ENCODE measurements at regions not wholly inside any gene's neighbourhood (a gene's known extent, or its start where the extent isn't known, plus 50 kb on each side); places are given as distances from the start of the nearest gene placed in this dataset.

GRCh38 chr15:48017747-48018146 lies 103.0 kb upstream of the SLC24A5 start:
- Histone ChIP-seq H3K9me2 (replicated peaks; ENCODE audit: insufficient read depth, low read length) (no peaks in the 10 kb centered on the region), H3K27ac (ENCODE audit: low read length) (no peak overlapping the region), H3K9ac (ENCODE audit: low read length) (no peak overlapping the region), H4K20me1 (ENCODE audit: insufficient read depth, low read length) (no peaks in the 10 kb centered on the region), H3K79me2 (ENCODE audit: low read length) (no peaks in the 10 kb centered on the region), H3K27me3 (replicated peaks; ENCODE audit: insufficient read depth, low read length) (no peaks in the 10 kb centered on the region), H3K36me3 (replicated peaks; ENCODE audit: insufficient read depth, low read length) (no peaks in the 10 kb centered on the region), H2AFZ (ENCODE audit: low read length) (no peak overlapping the region), H3K4me1 (ENCODE audit: low read length) (no peaks in the 10 kb centered on the region), H3K4me3 (ENCODE audit: low read length) (no peak overlapping the region), H3K9me3 (replicated peaks; ENCODE audit: insufficient read depth, low read length) (no peaks in the 10 kb centered on the region), H3K4me2 (ENCODE audit: low read depth, low read length) (no peak overlapping the region), H3F3A (ENCODE audit: insufficient read depth, low read length) (no peaks in the 10 kb centered on the region)
- TF ChIP-seq EZH2phosphoT487 (IDR thresholded peaks at IDR 0.05; ENCODE audit: low read length), result no peak
- TF ChIP-seq CTCF (IDR thresholded peaks at IDR 0.05; ENCODE audit: low read length), result no peak
- no peak for TF ChIP-seq EZH2 (optimal IDR thresholded peaks at IDR 0.05; ENCODE audit: low read depth, low read length)
- DNase-seq, result no peak

GRCh38 chr15:48020166-48020565 lies 100.6 kb upstream of the SLC24A5 start:
- H3K4me2 ChIP-seq (ENCODE audit: low read depth, low read length), result no peak overlapping the region
- H3K9ac ChIP-seq (ENCODE audit: low read length), result no peak overlapping the region
- TF ChIP-seq CTCF (IDR thresholded peaks at IDR 0.05; ENCODE audit: low read length) (no peak), EZH2 (optimal IDR thresholded peaks at IDR 0.05; ENCODE audit: low read depth, low read length) (no peak), EZH2phosphoT487 (IDR thresholded peaks at IDR 0.05; ENCODE audit: low read length) (no peak)
- no peaks in the 10 kb centered on the region for H4K20me1 ChIP-seq (ENCODE audit: insufficient read depth, low read length)
- no peak for DNase-seq
- no peaks in the 10 kb centered on the region for H3F3A ChIP-seq (ENCODE audit: insufficient read depth, low read length)
- no peak overlapping the region for H3K27ac ChIP-seq (ENCODE audit: low read length)
- no peaks in the 10 kb centered on the region for H3K9me2 ChIP-seq (replicated peaks; ENCODE audit: insufficient read depth, low read length)
- no peaks in the 10 kb centered on the region for H3K79me2 ChIP-seq (ENCODE audit: low read length)
- no peak overlapping the region for H2AFZ ChIP-seq (ENCODE audit: low read length)
- H3K36me3 ChIP-seq (replicated peaks; ENCODE audit: insufficient read depth, low read length), result no peaks in the 10 kb centered on the region
- H3K4me1 ChIP-seq (ENCODE audit: low read length), result no peaks in the 10 kb centered on the region
- H3K9me3 ChIP-seq (replicated peaks; ENCODE audit: insufficient read depth, low read length), result no peaks in the 10 kb centered on the region
- H3K4me3 ChIP-seq (ENCODE audit: low read length), result no peak overlapping the region
- no peaks in the 10 kb centered on the region for H3K27me3 ChIP-seq (replicated peaks; ENCODE audit: insufficient read depth, low read length)

- H3F3A ChIP-seq (ENCODE audit: insufficient read depth, low read length), result no peaks in the 10 kb centered on the region
- no peak overlapping the region for H3K4me2 ChIP-seq (ENCODE audit: low read depth, low read length)
- TF ChIP-seq CTCF (IDR thresholded peaks at IDR 0.05; ENCODE audit: low read length) (no peak), EZH2 (optimal IDR thresholded peaks at IDR 0.05; ENCODE audit: low read depth, low read length) (no peak), EZH2phosphoT487 (IDR thresholded peaks at IDR 0.05; ENCODE audit: low read length) (no peak)
- no peaks in the 10 kb centered on the region for H3K79me2 ChIP-seq (ENCODE audit: low read length)
- no peaks in the 10 kb centered on the region for H3K9me2 ChIP-seq (replicated peaks; ENCODE audit: insufficient read depth, low read length)
- H3K27me3 ChIP-seq (replicated peaks; ENCODE audit: insufficient read depth, low read length), result no peaks in the 10 kb centered on the region
- DNase-seq, result no peak
- H2AFZ ChIP-seq (ENCODE audit: low read length), result no peak overlapping the region
- H3K36me3 ChIP-seq (replicated peaks; ENCODE audit: insufficient read depth, low read length), result no peaks in the 10 kb centered on the region
- no peaks in the 10 kb centered on the region for H3K9me3 ChIP-seq (replicated peaks; ENCODE audit: insufficient read depth, low read length)
- no peak overlapping the region for H3K4me3 ChIP-seq (ENCODE audit: low read length)
- no peak overlapping the region for H3K27ac ChIP-seq (ENCODE audit: low read length)
- no peaks in the 10 kb centered on the region for H3K4me1 ChIP-seq (ENCODE audit: low read length)
- no peaks in the 10 kb centered on the region for H4K20me1 ChIP-seq (ENCODE audit: insufficient read depth, low read length)
- H3K9ac ChIP-seq (ENCODE audit: low read length), result no peak overlapping the region
Measured at GRCh38 chr15:48021336-48022086, 99.3 kb upstream of the SLC24A5 start.
